ENCODE measurements at regions not wholly inside any gene's neighbourhood (a gene's known extent, or its start where the extent isn't known, plus 50 kb on each side); places are given as distances from the start of the nearest gene placed in this dataset.

- Histone ChIP-seq H3K27ac (no peak overlapping the region), H3K4me3 (no peak overlapping the region), H3K4me1 (no peaks in the 10 kb centered on the region), H3K9me3 (no peaks in the 10 kb centered on the region), H3K36me3 (no peaks in the 10 kb centered on the region), H3K27me3 (no peaks in the 10 kb centered on the region)
- no peak for TF ChIP-seq CTCF (IDR thresholded peaks at IDR 0.05)
- intact Hi-C loops (cut with DNase I): no loop called here
- ATAC-seq (no peak), DNase-seq (no peak)
Observed at GRCh38 chr4:162957521-162958143, 209.1 kb downstream of the NAF1 start.

- ATAC-seq (no peak), DNase-seq (no peak)
- Histone ChIP-seq H3K36me3 (no peaks in the 10 kb centered on the region), H3K27me3 (no peaks in the 10 kb centered on the region), H3K9me3 (no peaks in the 10 kb centered on the region), H3K27ac (no peak overlapping the region), H3K4me3 (no peak overlapping the region), H3K4me1 (no peaks in the 10 kb centered on the region)
- intact Hi-C loops (cut with DNase I): no loop called here
- no peak for TF ChIP-seq CTCF (IDR thresholded peaks at IDR 0.05)
Observed at GRCh38 chr4:162954976-162955375, 211.7 kb downstream of the NAF1 start.

- no peak for TF ChIP-seq CTCF (IDR thresholded peaks at IDR 0.05)
- H3K4me1 ChIP-seq: no peaks in the 10 kb centered on the region
- intact Hi-C loops (cut with DNase I): no loop called here
- ATAC-seq (no peak), DNase-seq (no peak)
- no peak overlapping the region for H3K27ac ChIP-seq
- no peaks in the 10 kb centered on the region for H3K9me3 ChIP-seq
- H3K27me3 ChIP-seq: no peaks in the 10 kb centered on the region
- no peak overlapping the region for H3K4me3 ChIP-seq
- no peaks in the 10 kb centered on the region for H3K36me3 ChIP-seq
Observed at GRCh38 chr4:162952232-162952631, 214.5 kb downstream of the NAF1 start.

- DNase-seq (no peak), ATAC-seq (no peak)
- TF ChIP-seq CTCF (IDR thresholded peaks at IDR 0.05): no peak
- intact Hi-C loops (cut with DNase I): no loop called here
- H3K9me3 ChIP-seq: no peaks in the 10 kb centered on the region
- H3K36me3 ChIP-seq: no peaks in the 10 kb centered on the region
- H3K4me3 ChIP-seq: no peak overlapping the region
- H3K4me1 ChIP-seq: no peaks in the 10 kb centered on the region
- no peak overlapping the region for H3K27ac ChIP-seq
- H3K27me3 ChIP-seq: no peaks in the 10 kb centered on the region
Observed at GRCh38 chr4:162945713-162946112, 221.0 kb downstream of the NAF1 start.

- Histone ChIP-seq H3K36me3 (no peaks in the 10 kb centered on the region), H3K4me1 (no peaks in the 10 kb centered on the region), H3K27me3 (no peaks in the 10 kb centered on the region), H3K27ac (no peak overlapping the region), H3K9me3 (no peaks in the 10 kb centered on the region), H3K4me3 (no peak overlapping the region)
- ATAC-seq: no peak
- no peak for TF ChIP-seq CTCF (IDR thresholded peaks at IDR 0.05)
- no peak for DNase-seq
- intact Hi-C loops (cut with DNase I): no loop called here
Observed at GRCh38 chr4:162943263-162943662, 223.4 kb downstream of the NAF1 start.

All from left lung (tissue), 4 donors.